ENCODE measurements at regions not wholly inside any gene's neighbourhood (a gene's known extent, or its start where the extent isn't known, plus 50 kb on each side); places are given as distances from the start of the nearest gene placed in this dataset.

- Histone ChIP-seq H3K4me3 (no peak overlapping the region), H3K36me3 (no peaks in the 10 kb centered on the region), H3K9me3 (no peaks in the 10 kb centered on the region), H3K4me1 (no peaks in the 10 kb centered on the region), H3K27ac (no peak overlapping the region), H3K27me3 (peaks cover 4 to 29% of the 10 kb centered on the region in 2 donors)
- DNase-seq (no peak), ATAC-seq (no peak)
- TF ChIP-seq CTCF (IDR thresholded peaks at IDR 0.05): no peak
- intact Hi-C loops (cut with DNase I): no loop called here
Measured at GRCh38 chr1:90826834-90827233, 109.7 kb upstream of the BARHL2 start.

GRCh38 chr1:90826024-90826423 lies 108.9 kb upstream of the BARHL2 start:
- intact Hi-C loops (cut with DNase I): no loop called here

GRCh38 chr1:90824551-90824950 lies 107.4 kb upstream of the BARHL2 start:
- TF ChIP-seq CTCF (IDR thresholded peaks at IDR 0.05): no peak
- intact Hi-C loops (cut with DNase I): no loop called here
- H3K36me3 ChIP-seq: no peaks in the 10 kb centered on the region
- H3K27ac ChIP-seq: no peak overlapping the region
- no peaks in the 10 kb centered on the region for H3K9me3 ChIP-seq
- ATAC-seq (no peak), DNase-seq (no peak)
- no peaks in the 10 kb centered on the region for H3K4me1 ChIP-seq
- peaks cover 0 to 6% of the 10 kb centered on the region in 2 donors for H3K27me3 ChIP-seq
- H3K4me3 ChIP-seq: no peak overlapping the region

More at GRCh38 chr1:90826024-90826423, 108.9 kb upstream of the BARHL2 start:
- no peak for ATAC-seq
- Histone ChIP-seq H3K27ac (no peak overlapping the region), H3K4me1 (no peaks in the 10 kb centered on the region), H3K36me3 (no peaks in the 10 kb centered on the region), H3K27me3 (peaks cover 0 to 21% of the 10 kb centered on the region in 2 donors), H3K9me3 (no peaks in the 10 kb centered on the region), H3K4me3 (no peak overlapping the region)
- no peak for DNase-seq
- no peak for TF ChIP-seq CTCF (IDR thresholded peaks at IDR 0.05)

GRCh38 chr1:90823686-90824085 lies 106.6 kb upstream of the BARHL2 start:
- H3K27ac ChIP-seq: no peak overlapping the region
- H3K4me3 ChIP-seq: no peak overlapping the region
- DNase-seq: no peak
- no peaks in the 10 kb centered on the region for H3K36me3 ChIP-seq
- H3K4me1 ChIP-seq: no peaks in the 10 kb centered on the region
- no peak for ATAC-seq
- no peak for TF ChIP-seq CTCF (IDR thresholded peaks at IDR 0.05)
- intact Hi-C loops (cut with DNase I): no loop called here
- H3K9me3 ChIP-seq: no peaks in the 10 kb centered on the region
- no peaks in the 10 kb centered on the region for H3K27me3 ChIP-seq

GRCh38 chr1:90821788-90822359 lies 104.8 kb upstream of the BARHL2 start:
- DNase-seq (no peak), ATAC-seq (no peak)
- no peak for TF ChIP-seq CTCF (IDR thresholded peaks at IDR 0.05)
- no peaks in the 10 kb centered on the region for H3K27me3 ChIP-seq
- no peak overlapping the region for H3K27ac ChIP-seq
- intact Hi-C loops (cut with DNase I): no loop called here
- no peaks in the 10 kb centered on the region for H3K9me3 ChIP-seq
- H3K4me1 ChIP-seq: no peaks in the 10 kb centered on the region
- no peaks in the 10 kb centered on the region for H3K36me3 ChIP-seq
- H3K4me3 ChIP-seq: no peak overlapping the region
